ENCODE measurements at regions not wholly inside any gene's neighbourhood (a gene's known extent, or its start where the extent isn't known, plus 50 kb on each side); places are given as distances from the start of the nearest gene placed in this dataset.

DNA sequence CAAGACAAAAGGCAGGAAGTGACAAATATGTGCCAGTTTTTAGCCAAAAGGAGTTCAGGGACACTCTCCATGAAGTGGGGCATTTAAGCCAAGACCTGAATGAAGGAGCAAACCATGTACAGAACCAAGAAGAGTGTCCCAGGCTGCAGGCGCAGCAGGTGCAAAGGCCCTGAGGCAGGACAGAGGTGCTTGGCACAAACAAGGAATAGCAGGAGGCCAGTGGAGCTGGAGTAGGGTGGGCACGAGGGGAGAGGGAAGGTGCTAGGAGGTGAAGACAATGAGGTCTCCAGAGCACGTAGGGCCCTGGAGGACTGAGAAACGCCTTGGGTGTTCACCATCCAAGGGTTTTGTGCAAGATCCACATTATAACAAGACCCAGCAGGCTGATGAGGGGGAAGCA is 474.1 kb downstream of the MN1 start:
- Mint-ChIP-seq H3K4me3 (no peak overlapping the region), H3K4me1 (no peaks in the 10 kb centered on the region), H3K27me3 (peaks cover 38% of the 10 kb centered on the region), H3K9me3 (ENCODE audit: insufficient read depth) (no peaks in the 10 kb centered on the region), H3K27ac (no peak overlapping the region)
- H3K27me3 ChIP-seq (replicated peaks in 1 of 4; ENCODE audit: control extremely low read depth in 1 of 4, control insufficient read depth in 3 of 4, insufficient read depth in 4 of 4, low read length in 3 of 4): peaks cover 0 to 6% (median 0%) of the 10 kb centered on the region in 4 experiments
- H4K20me1 ChIP-seq (ENCODE audit: control insufficient read depth, insufficient read depth, low read length, poor library complexity, severe bottlenecking): no peaks in the 10 kb centered on the region
- H3K4me3 ChIP-seq (ENCODE audit: control extremely low read depth in 1 of 5, extremely low read depth in 1 of 5, insufficient read depth in 1 of 5, low read depth in 2 of 5, low read length in 4 of 5): no peak overlapping the region
- no peak overlapping the region for H2AFZ ChIP-seq (ENCODE audit: insufficient read depth, low read depth, low read length, poor library complexity, severe bottlenecking)
- H3K36me3 ChIP-seq (replicated peaks in 1 of 2; ENCODE audit: control extremely low read depth in 1 of 2, control insufficient read depth in 1 of 2, extremely low read depth in 1 of 2, insufficient read depth in 2 of 2, low read length in 1 of 2): no peaks in the 10 kb centered on the region
- 92% methylated on average over 3 of the region's 4 CpGs for WGBS (ENCODE audit: insufficient coverage)
- TF ChIP-seq CTCF (IDR thresholded peaks at IDR 0.05) (no peak), EZH2 (IDR thresholded peaks at IDR 0.05; ENCODE audit: borderline replicate concordance, insufficient read depth, low read depth, low read length, poor library complexity, severe bottlenecking) (no peak)
- no peaks in the 10 kb centered on the region for H3K79me2 ChIP-seq (ENCODE audit: control insufficient read depth, insufficient read depth, low read length)
- no peak overlapping the region for H3K9ac ChIP-seq (ENCODE audit: low read length)
- ATAC-seq (ENCODE audit: low read depth) (no peak), DNase-seq (no peak)
- intact Hi-C loops (cut with micrococcal nuclease): no loop called here
- H3K4me1 ChIP-seq (ENCODE audit: control insufficient read depth in 2 of 2, insufficient read depth in 2 of 2, low read length in 2 of 2): no peaks in the 10 kb centered on the region
- H3K9me3 ChIP-seq (ENCODE audit: control extremely low read depth in 1 of 3, control insufficient read depth in 2 of 3, insufficient read depth in 1 of 3, low read length in 2 of 3): peaks cover 0 to 6% (median 0%) of the 10 kb centered on the region in 3 donors
- no peak overlapping the region for H3K4me2 ChIP-seq (replicated peaks; ENCODE audit: low read depth, low read length, poor library complexity, severe bottlenecking)
- POLR2A ChIA-PET: no interaction called here
- CTCF ChIA-PET: no interaction called here
- no peak overlapping the region for H3K27ac ChIP-seq (ENCODE audit: low read length in 2 of 2)

DNA sequence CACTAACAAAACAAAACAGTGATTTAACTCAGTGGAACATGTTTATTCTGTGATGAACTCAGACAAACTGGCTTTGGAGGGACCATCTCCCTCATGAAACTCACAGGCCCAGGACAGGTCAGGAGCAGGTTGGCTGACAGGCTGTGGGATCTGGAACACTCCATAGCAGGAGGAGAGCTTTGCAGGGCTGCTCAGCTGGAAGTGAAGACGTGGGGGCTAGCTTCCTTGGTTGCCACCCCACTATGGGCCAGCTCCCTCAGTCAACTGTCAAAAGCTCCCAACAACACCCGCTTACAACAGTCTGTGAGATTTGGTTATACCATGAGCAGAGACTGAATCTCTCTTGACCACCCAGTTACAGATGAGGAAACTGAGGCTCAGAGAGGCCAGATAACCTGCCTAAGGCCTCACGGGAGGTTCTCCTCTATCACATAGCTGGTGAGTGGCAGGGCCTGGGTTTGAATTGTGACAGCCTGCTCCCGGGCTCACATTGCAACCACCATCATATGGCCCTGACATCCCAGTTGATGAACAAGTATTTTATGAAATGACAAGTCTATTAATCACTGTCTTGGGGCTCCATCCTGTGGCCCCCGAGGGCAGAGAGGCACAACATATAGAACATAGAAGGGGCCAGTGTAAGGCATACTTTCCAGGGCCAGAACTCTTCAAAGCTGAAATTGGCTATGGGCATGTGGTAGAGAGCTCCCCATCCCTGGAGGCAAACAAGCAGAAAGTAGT is 473.4 kb downstream of the MN1 start:
- CTCF ChIA-PET: no interaction called here
- no peaks in the 10 kb centered on the region for H3K4me1 ChIP-seq (ENCODE audit: control insufficient read depth in 2 of 2, insufficient read depth in 2 of 2, low read length in 2 of 2)

More for the DNA sequence above, 473.4 kb downstream of the MN1 start:
- Mint-ChIP-seq H3K4me3 (no peak overlapping the region), H3K4me1 (no peaks in the 10 kb centered on the region), H3K27ac (no peak overlapping the region), H3K27me3 (peaks cover 38% of the 10 kb centered on the region), H3K9me3 (ENCODE audit: insufficient read depth) (no peaks in the 10 kb centered on the region)
- intact Hi-C loops (cut with micrococcal nuclease): no loop called here
- Histone ChIP-seq H3K79me2 (ENCODE audit: control insufficient read depth, insufficient read depth, low read length) (no peaks in the 10 kb centered on the region), H3K36me3 (replicated peaks in 1 of 2; ENCODE audit: control extremely low read depth in 1 of 2, control insufficient read depth in 1 of 2, extremely low read depth in 1 of 2, insufficient read depth in 2 of 2, low read length in 1 of 2) (no peaks in the 10 kb centered on the region), H3K4me3 (ENCODE audit: control extremely low read depth in 1 of 5, extremely low read depth in 1 of 5, insufficient read depth in 1 of 5, low read depth in 2 of 5, low read length in 4 of 5) (no peak overlapping the region), H3K9ac (ENCODE audit: low read length) (no peak overlapping the region), H3K4me2 (replicated peaks; ENCODE audit: low read depth, low read length, poor library complexity, severe bottlenecking) (no peak overlapping the region), H2AFZ (ENCODE audit: insufficient read depth, low read depth, low read length, poor library complexity, severe bottlenecking) (no peak overlapping the region), H3K27me3 (replicated peaks in 1 of 4; ENCODE audit: control extremely low read depth in 1 of 4, control insufficient read depth in 3 of 4, insufficient read depth in 4 of 4, low read length in 3 of 4) (peaks cover 0 to 6% (median 0%) of the 10 kb centered on the region in 4 experiments), H3K9me3 (ENCODE audit: control extremely low read depth in 1 of 3, control insufficient read depth in 2 of 3, insufficient read depth in 1 of 3, low read length in 2 of 3) (peaks cover 0 to 6% (median 0%) of the 10 kb centered on the region in 3 donors), H4K20me1 (ENCODE audit: control insufficient read depth, insufficient read depth, low read length, poor library complexity, severe bottlenecking) (no peaks in the 10 kb centered on the region), H3K27ac (ENCODE audit: low read length in 2 of 2) (no peak overlapping the region)
- POLR2A ChIA-PET: no interaction called here
- no peak for DNase-seq
- ATAC-seq (ENCODE audit: low read depth): no peak
- no peak for TF ChIP-seq EZH2 (IDR thresholded peaks at IDR 0.05; ENCODE audit: borderline replicate concordance, insufficient read depth, low read depth, low read length, poor library complexity, severe bottlenecking)
- no peak for TF ChIP-seq CTCF (IDR thresholded peaks at IDR 0.05)
- no CpG with 5 or more reads among the region's 5 CpGs for WGBS (ENCODE audit: insufficient coverage)
